ENCODE measurements at regions not wholly inside any gene's neighbourhood (a gene's known extent, or its start where the extent isn't known, plus 50 kb on each side); places are given as distances from the start of the nearest gene placed in this dataset.
"Not testable (repeated sequence)": the region's sequence is repeated elsewhere in the genome, so short reads cannot be mapped to it uniquely, and the experiment has no call there.

DNA sequence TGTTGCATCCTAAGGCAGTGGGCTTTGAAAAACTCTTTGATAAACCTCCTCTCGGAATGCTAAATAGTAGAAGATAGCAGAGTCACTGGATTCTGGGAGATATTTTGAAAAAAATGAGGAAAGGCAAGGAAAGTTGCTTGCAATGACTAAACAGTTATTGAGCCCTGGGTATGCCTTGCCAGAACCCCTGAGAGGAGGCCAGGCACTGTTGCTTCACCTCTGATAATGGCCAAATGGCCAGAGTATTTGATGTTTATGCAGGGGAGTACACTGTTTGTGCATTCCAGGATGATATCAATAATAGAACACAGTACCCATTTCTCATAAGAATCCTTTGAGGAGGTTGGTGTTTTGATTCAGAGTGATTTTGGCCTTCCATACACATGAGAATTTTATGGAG is 935.1 kb upstream of the WWC1 start:
- DNase-seq = no peak

DNA sequence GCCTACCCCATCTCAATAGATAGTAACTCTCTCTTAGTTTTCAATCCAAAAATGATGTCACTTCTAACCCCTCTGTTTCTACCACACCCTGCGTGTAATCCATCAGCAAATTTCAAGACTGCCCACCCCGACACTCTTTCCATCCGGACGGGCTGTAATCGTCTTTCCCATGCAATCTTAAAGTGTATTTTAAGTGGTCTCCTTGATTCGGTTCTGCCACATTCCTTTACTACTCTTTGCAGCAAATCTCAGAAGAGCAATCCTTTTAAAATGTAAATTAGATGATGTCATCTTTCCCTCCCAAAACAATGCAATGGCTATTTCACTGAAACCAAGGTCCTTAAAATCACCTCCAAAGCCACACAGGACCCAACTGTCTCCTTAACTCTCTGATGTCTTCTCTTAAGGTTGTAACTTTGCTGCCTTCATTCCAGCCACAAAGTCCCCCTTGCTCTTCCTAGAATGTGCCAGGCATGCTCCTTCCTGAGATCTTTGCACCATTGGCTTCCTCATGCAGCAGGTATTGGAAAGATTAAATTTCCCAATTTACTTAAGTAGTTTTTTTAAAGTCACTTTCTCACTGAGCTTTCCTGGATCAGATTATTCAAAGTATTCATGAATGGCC is 932.5 kb upstream of the WWC1 start:
- DNase-seq = no peak

DNA sequence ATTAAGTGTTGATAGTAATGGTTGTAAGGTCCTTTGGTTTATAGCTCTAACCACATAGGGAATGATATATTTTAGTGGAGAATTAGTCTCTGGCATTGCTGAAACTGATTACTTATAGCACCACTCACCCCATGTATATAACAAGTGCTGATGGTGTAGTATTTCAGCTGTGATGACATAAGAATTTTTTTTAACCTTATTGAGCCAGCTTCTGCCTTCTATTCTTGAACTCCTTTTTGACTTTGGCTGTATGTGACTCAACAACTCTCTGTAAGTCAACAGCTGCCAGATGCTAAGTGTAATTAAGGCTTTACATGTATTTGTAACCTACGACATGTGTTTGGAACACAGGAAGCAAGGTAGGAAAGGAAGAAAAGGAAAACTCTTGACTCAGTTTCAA is 929.6 kb upstream of the WWC1 start:
- DNase-seq = no peak

GRCh38 chr5:167363065-167363464 is 928.4 kb upstream of the WWC1 start:
- DNase-seq = no peak

DNA sequence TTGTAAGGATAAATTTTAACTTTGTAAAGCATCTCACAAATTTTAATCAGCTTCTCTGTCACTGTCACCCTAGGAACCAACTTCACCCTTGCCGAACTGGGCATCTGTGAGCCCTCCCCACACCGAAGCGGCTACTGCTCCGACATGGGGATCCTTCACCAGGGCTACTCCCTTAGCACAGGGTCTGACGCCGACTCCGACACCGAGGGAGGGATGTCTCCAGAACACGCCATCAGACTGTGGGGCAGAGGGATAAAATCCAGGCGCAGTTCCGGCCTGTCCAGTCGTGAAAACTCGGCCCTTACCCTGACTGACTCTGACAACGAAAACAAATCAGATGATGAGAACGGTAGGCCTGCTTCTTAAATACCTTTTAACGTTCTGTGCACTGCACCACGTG is 916.3 kb upstream of the WWC1 start:
- no peak for DNase-seq

DNA sequence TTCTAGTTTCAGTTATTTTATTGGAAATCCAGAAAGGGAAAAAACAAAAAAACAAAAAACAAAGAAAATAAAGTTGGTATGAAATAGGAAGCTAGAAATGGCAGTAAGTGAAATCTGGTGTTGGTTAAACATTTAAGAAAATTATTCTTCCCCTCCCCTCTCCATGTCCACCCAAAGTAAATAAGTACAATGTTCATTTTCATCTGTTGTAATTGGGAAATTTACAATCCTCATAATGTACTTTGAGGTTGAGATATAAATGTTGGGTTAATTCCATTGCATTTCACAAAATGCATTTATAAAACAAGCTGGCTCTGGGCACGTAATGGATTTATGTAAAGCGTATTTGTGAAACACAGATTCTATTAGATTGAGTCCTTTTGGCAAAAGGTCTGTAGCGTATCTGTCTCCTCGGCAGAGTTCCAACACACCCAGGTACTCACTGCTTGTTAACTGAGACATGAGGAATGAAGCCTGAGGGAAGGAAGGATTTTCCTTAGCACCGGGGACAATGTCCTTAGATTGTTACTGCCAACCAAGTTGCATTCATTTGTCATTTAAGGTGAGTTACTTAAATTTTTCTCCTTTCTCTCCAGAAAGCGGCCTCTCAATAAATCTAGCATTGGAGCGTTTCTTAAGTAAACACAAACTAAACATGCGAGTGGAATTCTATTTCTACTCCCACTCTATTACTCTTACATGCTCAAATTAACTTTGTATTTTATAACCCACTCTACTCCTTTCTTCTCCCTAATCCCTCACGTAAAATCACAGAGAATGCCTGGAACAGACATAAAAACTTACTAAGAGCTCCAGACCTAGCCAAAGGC is 912.3 kb upstream of the WWC1 start:
- DNase-seq = no peak

DNA sequence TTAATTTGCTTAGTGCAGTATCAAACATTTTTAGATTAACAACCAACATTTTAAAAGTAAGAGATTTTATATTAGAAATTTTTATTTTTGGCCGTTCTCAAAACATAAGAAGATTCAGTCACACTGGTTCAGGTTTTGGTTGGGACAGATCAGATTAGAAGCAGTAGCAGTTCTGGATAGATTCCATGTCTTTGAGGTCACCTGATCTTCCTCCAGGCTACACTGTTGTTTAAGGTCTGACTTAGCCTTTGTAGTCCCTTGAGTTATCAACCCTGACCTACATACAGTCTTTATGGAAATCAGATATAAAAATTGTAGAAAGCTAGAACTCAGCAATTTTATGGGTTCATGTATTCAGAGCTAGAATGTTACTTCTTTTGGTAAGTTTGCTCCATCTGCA is 910.0 kb upstream of the WWC1 start:
- DNase-seq = no peak

- DNase-seq = no peak
Measured at GRCh38 chr5:167389537-167389936, 901.9 kb upstream of the WWC1 start.

- not testable (repeated sequence) for DNase-seq
Measured at GRCh38 chr5:167391286-167391685, 900.2 kb upstream of the WWC1 start.

DNA sequence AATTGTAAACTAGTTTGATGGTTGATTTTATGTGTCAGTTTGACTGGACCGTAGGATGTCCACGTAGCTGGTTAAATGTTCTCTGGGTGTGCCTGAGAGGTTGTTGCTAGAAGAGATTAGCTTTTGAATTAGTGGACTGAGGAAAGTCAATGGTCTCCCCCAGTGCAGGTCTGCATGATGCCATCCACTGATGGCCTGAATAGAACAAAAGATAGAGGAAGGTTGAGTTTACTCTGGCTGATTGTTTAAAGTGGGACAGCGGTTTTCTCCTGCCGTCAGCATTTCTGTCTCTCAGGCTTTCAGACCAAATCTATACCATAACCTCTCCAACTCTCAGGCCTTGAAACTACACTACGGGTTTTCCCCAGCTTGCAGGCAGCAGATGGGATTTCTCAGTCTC is 899.2 kb upstream of the WWC1 start:
- DNase-seq = no peak

DNA sequence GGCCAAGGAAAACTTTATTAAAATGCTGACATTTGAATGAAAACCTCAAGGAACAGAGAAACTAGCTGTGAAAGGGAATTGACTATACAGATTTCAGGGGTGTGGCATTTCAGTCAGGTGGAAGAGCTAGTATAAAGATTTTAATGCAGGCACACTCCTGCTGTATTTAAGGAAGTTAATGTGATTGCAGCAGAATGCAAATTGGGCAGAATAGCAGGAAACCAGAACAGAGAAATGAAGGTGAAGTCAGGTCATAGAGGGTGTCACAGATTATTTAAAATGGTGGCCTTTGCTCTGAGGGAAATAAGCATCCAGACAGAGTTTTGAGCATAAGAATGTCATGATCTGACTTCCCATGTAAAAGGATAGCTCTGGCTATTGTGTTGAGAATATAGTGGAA is 898.1 kb upstream of the WWC1 start:
- no peak for DNase-seq

DNA sequence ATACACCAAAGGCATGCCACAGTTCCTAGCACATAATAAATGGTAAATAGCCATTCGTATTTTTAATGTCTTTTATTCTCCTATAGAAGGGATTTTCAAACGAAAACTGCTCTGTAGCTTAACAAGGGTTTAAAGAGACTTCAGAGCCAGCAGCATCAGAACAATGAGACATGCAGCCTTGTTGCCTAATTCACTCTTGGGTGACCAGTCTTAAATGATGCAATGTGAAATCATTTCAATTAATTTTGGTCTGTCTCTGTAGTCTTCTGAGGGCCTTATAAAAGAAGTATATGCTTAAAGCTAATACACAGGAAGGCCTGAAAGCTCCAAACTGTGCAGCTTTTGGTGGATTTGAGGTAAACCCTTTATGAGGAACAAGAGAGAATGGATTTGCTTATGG is 888.8 kb upstream of the WWC1 start:
- DNase-seq = no peak

DNA sequence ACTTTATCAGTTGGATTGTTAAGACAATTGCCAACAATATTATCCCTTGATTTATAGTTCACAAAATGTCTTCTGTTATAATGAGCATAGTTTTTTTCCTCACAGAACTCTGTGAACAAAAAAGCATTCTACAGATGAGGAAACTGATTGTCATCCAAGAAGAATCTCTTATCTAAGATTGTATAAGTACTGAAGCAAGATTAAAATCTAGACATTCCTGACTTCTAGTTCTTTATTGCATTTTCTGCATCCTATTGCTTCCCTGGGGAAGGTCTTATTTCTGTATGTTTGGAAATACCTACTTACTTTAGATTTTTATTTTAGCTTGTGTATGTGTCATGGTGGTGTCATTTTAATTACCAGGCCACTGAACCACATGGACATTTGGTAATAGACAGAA is 884.9 kb upstream of the WWC1 start:
- no peak for DNase-seq

DNA sequence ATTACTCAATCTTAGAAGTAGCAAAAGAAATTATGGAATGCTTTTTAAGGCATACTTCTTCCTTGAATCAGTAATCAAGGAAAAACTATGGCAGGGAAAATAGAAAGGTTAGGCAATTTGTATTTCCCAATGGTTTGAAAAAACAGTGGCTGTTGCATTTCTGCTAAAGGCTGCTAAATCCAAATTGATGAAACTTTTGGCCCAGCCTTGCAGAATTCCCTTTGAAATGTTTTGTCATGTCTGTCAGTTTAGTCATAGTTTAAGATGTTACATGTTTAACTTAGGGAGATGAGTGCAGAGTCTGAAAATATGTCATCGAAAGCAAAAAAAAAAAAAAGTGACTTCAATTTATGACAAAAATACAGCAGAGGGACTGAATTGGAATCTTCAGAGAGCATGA is 878.9 kb upstream of the WWC1 start:
- no peak for DNase-seq

- no peak for DNase-seq
Measured at GRCh38 chr5:167413506-167413905, 877.9 kb upstream of the WWC1 start.

DNA sequence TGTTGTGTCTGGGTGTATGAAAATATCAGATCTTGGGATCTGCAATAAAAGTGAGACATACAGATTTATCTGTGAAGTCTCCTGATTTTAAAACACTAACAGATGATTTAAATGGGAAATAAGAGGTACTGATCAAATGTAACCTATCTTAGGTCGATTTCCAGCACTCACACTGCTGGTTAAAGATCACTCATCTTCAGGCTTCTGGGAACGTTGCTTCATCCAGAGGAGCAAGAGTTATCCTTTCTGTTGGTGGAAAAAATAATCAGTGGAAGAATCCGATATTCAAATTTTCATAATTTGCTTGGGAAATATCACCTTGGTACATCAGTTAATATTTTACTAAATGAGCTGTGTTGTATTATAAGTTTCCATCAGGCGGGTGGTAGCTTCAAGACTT is 876.8 kb upstream of the WWC1 start:
- DNase-seq = no peak

DNA sequence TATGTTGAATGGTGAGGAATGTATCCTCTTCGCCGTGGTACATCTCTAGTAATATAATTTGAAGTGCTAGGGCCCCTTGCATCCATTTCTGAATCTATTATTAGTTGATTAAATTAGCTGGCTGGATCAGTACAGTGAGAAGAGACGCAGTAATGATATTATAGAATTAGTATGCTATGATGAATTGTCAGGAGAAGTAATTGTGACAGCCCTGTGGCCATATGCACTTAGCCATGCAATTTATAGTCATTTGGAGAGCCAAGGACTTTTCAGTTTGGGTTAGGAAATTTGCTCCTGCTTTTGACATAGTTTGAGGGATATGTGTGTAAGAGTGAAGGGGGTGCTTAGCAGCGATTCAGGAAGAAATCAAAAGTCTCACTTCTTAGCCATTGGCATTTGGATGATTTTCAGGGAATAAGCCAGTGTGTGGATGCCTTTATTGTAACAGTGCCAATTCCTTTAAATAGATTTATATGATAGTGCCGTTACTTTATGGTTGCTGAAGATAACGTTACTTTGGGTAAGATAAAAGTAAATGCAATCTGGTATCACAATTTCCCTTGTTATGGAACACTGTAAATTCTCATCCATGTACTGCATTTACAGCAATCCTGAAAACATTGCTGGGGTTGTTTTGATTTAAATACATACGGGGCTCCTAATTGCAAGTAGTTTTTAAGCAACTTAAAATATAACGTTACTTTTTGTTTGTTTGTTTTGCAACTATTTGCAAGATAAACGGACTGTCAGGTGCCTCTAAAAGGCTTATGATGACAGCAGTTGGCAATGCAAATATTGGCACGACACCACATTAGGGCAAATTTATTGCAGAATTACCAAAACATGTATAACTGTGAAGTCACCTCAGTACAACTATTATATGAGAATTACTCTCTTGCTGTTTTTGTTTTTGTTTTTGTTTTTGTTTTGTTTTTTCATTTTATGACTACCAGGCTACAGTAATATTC is 875.4 kb upstream of the WWC1 start:
- no peak for DNase-seq

GRCh38 chr5:167417662-167418061 is 873.8 kb upstream of the WWC1 start:
- no peak for DNase-seq

GRCh38 chr5:167425161-167425560 is 866.3 kb upstream of the WWC1 start:
- DNase-seq = no peak

GRCh38 chr5:167426501-167426900 is 864.9 kb upstream of the WWC1 start:
- no peak for DNase-seq

GRCh38 chr5:167427641-167428040 is 863.8 kb upstream of the WWC1 start:
- DNase-seq = not testable (repeated sequence)

- DNase-seq = no peak
Measured at GRCh38 chr5:167440846-167441245, 850.6 kb upstream of the WWC1 start.

GRCh38 chr5:167442922-167443321 is 848.5 kb upstream of the WWC1 start:
- no peak for DNase-seq

Measured in left hindlimb (tissue), 1 donor.